TTC549 (cell line): ENCODE measurements at regions not wholly inside any gene's neighbourhood (a gene's known extent, or its start where the extent isn't known, plus 50 kb on each side); places are given as distances from the start of the nearest gene placed in this dataset.
"Not testable (repeated sequence)": the region's sequence is repeated elsewhere in the genome, so short reads cannot be mapped to it uniquely, and the experiment has no call there.

Source experiments
- FAIRE-seq: peaks from 2 replicates; lab custom pipeline; 2012; peaks lifted over from hg19 to GRCh38; lab: Jason Lieb, UNC

GRCh38 chr14:71539650-71540285, 392.5 kb upstream of the RGS6 start:
- no peak for FAIRE-seq

- no peak for FAIRE-seq
These were observed 391.0 kb upstream of the RGS6 start for GRCh38 chr14:71541271-71541670.

DNA sequence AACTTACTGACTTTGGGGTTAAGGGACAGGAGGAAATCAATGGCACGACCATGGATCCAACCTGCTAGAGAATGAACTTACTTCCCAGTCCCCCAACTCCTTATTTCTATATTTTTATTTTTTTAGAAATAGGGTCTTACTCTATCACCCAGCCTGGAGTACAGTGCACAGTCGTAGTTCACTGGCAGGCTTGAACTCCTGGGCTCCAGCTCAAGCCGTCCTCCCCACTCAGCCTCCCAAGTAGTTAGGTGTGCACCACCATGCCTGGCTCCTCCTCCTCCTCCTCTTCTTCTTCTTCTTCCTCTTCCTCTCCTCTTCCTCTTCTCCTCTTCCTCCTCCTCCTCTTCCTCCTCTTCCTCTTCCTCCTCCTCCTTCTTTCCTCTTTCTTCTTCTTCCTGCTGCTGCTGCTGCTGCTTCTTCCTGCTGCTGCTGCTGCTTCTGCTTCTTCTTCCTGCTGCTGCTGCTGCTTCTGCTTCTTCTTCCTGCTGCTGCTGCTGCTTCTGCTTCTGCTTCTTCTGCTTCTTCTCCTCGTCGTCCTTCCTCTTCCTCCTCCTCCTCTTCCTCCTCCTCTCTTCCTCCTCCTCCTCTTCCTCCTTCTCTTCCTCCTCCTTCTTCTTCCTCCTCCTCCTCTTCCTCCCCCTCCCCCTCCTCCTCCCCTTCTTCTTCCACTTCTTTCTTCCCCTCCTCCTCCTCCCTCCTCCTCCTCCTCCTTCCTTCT, 390.1 kb upstream of the RGS6 start:
- FAIRE-seq, result no peak

DNA sequence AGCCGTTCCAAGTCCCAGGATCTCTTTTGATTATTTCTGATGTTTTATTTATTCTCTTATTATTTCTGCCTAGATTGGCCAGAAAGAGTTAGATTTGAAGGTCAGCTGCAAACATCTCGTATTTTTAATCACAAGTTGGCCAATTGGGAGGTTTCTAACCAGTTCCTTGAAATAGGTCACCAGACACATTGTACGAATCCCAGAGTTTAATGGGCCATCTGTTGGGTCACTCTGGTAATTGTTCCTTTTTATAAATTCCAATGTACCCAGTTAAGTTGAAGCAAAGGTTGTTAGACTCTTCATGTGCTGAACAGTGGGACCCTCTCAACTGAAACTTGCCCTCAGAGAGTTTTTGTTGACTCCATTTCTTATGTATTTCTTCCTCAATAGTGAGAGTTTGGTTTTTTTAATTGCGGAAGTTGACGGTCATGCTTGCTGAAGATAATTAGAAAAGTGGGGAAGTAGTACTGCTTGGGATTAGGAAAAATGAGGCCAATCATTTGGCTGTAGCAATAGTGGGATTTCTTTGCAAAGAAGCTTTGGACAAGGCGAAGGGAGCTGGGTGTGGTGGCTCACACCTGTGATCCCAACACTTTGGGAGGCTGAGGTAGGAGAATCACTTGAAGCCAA, 382.7 kb upstream of the RGS6 start:
- no peak for FAIRE-seq

DNA sequence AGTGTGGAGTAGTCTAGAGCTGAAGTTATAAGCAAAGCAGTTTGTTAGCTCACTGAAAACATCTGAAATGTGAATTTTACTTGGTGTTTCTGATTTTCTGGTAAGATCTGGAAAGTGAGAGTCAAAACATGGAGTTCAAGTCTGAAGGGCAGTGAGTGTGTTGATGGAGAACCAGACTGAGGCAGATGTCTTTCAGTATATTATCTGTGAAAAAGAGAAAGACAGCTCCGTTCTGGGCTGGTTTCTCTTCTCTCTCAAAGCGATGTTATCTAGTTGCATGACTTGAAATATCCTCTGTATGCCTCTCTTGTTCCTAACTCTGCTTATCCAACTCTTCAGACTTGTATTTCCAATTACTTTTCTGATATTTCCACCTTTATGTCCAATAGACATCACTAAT, 381.9 kb upstream of the RGS6 start:
- FAIRE-seq, result no peak

DNA sequence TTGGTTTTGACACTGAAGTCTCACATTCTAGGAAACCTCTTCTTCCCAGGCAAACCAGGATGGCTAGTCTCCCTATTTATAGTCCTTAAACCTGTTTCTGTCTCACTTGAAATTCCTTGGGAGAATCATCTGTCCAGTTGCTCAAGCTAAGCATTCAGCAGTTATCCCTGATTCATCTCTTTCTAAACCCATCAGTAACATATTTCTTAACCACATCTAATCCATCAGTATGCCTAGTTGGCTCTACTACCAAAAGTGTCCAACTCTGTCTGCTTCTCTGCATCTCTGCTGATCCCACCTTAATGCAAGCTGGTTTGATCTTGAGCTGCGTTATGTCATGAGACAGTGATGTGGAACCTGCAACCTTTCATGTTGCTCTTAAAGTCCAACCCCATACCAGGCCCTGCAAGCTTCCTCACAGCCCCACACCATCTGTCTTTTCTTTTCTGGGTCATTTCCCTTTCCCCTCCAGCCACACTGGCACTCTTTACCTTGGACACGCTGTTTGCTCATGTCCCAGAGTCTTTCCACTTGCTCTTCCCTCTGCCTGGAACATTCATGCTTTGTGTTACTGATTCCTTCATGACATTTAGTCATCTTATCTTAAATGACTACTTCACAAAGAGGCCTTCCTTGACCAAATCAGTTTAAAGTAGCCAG, 380.8 kb upstream of the RGS6 start:
- no peak for FAIRE-seq

- no peak for FAIRE-seq
These were observed 379.4 kb upstream of the RGS6 start for GRCh38 chr14:71552809-71553208.

DNA sequence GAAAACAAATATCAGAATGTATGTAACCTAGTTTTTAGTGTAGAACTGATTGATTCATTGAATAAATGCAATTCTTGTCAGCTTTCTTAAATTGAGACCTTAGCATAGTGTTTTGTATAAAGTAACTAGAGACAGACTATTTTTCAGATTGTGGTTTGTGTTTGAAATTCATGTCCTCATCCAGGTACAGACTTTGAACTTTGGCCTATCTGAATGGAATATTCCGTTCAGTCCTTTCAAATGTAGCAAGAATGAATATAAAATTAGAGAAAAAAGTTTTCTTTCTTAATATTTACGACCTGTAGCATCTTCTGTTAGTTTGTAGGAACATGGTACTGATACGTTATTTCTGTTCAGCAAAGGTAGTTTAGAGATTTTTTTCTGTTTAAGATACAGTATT, 378.4 kb upstream of the RGS6 start:
- no peak for FAIRE-seq

DNA sequence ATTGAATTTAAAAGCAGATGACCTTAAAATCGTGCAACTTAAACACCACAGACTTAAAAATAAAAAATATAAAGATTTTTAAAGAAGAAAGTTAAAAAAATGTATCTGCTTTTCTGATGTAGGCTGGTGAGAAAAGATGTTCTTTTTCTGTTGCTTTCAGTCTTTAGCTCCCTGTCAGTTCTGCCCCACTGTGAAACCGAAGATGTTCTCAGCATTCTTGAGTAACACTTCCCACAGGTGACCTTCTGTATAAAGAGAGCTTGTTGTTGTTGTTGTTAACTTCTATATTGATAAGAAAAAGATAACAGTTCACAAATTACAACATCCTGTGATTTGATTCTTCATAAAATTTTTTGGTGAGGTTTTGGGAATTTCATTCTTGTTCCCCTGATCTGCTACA, 377.9 kb upstream of the RGS6 start:
- FAIRE-seq, result no peak

- FAIRE-seq, result no peak
These were observed 377.1 kb upstream of the RGS6 start for GRCh38 chr14:71554959-71555612.

GRCh38 chr14:71555654-71556559, 376.3 kb upstream of the RGS6 start:
- no peak for FAIRE-seq

DNA sequence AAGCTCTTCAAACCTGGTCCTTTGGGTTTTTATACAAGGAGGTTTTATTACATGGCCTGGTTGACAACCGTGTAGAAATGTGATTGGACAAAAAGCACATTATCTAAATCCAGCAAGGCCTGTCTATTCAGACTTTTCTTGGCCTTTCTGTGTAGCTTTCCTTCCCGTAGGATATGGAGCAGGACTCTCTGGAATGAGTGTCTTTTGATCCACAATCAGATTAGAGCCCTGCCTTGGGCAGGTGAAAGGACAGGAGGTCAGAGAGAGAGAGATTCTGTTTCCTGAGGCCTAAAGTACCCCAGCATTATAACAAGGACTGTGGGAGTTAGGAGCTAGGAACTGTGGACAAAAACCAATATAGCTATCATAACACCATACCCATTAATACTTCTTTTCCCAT, 375.5 kb upstream of the RGS6 start:
- no peak for FAIRE-seq

DNA sequence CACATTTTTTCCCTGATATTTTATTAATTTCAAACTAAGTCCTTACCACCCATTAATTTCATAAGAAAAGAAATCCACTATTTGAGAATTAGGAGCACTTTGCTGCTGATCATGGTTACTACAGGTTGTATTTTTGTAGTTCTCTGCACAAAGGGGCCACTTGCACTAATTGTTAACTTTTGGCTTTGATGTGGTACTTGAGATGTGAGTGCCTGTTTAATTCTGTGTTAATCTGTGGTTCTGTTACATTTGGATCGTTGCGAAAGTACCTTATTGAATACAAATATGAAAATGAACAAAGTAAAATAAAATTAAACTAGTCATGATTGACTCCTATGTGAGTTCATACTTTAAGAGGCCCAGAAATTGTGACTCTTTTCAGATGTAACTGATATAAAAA, 374.9 kb upstream of the RGS6 start:
- FAIRE-seq, result no peak

DNA sequence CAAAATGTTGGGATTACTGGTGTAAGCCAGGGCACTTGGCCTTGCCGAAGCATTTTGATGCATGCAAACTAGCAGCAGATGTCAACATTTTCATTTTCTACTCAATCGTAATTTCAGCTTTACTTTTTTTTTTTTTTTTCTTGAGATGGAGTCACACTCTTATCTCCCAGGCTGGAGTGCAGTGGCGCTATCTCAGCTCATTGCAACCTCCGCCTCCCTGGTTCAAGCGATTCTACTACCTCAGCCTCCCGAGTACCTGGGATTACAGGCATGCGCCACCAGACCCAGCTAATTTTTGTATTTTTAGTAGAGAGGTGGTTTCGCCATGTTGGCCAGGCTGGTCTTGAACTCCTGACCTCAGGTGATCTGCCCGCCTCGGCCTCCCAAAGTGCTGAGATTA, 373.3 kb upstream of the RGS6 start:
- FAIRE-seq, result not testable (repeated sequence)

DNA sequence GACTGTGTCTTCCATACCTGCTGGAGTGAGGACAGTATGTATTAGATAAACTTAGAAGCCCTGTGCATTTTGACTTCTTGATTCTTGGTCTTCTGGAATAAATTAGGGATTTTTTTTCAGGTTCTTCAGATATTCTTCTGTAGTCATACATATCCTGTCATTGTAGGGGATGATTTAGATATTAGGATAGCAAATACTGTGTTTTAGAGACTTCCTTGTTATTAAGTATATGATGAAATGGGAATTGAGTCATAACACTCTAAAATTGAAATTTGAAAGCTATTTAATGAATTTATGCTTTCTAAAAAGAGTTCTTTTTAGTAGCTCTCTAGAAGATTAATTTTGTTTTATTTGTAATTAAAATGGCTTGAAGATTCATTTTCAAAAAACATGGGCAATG, 371.5 kb upstream of the RGS6 start:
- FAIRE-seq, result no peak

DNA sequence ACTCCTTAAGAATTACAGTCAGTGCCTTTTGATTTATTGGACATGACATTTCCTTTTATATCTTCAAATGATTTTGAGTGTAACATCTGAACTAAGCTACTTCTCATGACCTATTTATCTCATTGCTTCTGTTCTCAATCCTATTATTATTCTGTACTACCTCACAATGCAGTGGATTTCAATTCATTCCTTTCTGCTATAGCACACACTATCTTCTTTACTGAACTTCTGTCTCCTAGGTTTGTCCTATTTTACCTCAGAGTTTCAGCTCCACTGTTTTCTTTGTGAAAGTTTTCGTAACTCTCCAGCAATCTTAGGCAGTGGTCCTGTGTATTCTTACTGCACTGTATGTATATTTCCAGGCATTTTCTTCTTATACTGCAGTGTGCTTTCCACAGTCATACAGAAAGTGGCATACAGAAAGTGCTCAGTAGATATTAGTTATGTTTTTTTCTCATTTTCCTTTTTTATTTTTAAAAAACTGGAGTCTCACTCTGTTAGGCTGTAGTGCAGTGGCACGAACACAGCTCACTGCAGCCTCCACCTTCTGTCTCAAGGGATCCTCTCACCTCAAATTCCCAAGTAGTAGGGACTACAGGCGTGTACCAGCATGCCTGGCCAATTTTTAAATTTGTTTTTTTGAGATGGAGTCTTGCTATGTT, 368.6 kb upstream of the RGS6 start:
- FAIRE-seq, result no peak

- no peak for FAIRE-seq
These were observed 366.0 kb upstream of the RGS6 start for GRCh38 chr14:71566276-71566675.

- FAIRE-seq, result not testable (repeated sequence)
These were observed 364.6 kb upstream of the RGS6 start for GRCh38 chr14:71567499-71568133.

DNA sequence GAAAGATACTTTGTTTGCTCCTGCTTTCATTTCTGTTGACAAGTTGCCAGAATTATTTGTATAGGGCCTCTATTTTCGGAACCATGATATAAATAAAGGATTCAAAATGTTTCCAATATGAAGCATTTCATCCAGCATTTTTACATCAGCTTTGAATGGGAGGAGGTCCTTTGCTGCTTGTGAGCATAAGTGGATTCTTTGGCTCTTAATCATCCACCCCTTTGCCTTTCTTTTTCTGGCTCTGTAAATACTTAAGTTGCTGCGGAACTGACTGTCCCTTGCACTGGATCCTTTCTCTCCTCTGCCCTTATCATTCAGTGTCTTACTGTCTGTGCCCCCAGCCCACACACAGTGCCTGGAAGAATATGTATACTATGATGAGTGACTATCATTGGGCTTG, 357.3 kb upstream of the RGS6 start:
- FAIRE-seq, result no peak

DNA sequence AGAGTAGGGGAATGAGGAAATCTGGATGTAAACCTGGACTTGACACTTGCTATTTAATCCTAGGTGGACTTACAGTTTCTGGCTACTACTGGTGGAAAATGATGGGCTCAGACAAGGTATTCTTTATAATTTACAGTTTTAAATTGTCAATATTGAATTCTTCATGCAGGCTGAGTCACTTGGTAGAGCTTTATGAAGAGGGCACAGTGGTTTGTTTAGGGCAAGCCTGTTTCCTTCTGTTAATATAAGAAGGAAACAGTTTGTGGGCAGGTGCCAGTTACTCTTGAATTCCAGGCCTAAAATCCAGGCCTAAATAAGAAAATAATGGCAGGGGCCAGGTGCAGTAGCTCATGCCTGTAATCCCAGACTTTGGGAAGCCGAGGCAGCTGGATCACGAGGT, 355.8 kb upstream of the RGS6 start:
- FAIRE-seq, result no peak

DNA sequence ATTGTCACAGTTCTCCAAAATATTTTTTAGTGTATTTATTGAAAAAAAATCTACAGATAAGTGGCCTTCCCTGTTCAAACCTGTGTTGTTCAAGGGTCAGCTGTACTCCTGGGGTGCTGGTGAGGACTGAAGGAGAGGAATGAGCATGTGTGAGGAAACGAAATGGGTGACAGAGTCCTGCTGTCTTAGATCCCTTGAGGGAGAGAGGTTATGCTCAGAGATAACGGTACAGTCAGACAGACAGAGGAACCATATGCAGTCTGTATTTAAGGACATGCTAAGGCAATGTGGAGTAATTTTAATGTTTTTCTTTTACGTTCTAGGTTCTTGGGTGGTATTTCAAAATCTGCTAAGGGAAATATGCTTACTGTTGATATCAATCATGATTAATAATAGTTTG, 352.9 kb upstream of the RGS6 start:
- FAIRE-seq, result no peak
